ENCODE measurements at regions not wholly inside any gene's neighbourhood (a gene's known extent, or its start where the extent isn't known, plus 50 kb on each side); places are given as distances from the start of the nearest gene placed in this dataset.
"Not testable (repeated sequence)": the region's sequence is repeated elsewhere in the genome, so short reads cannot be mapped to it uniquely, and the experiment has no call there.

DNA sequence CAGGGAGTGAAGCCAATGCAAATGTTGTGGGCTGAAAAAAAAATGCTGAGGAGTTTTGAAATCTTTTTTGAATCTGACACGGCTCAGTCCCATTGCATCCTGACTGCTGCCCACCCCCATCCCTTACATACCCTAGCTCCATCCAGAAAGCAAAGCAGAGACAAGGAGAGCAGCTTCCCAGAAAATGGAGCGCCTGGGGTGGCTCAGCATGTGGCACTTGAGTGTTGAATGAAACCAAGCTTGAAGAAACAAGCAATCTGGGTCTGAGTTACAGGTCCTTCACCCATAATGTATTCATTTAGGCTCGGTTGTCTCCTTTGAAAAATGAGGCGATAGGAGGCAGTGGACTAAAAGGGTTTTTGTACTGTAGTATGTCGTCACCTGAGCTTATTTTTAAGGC, 244.2 kb upstream of the ACVR2A start:
- DNase-seq: no peak

DNA sequence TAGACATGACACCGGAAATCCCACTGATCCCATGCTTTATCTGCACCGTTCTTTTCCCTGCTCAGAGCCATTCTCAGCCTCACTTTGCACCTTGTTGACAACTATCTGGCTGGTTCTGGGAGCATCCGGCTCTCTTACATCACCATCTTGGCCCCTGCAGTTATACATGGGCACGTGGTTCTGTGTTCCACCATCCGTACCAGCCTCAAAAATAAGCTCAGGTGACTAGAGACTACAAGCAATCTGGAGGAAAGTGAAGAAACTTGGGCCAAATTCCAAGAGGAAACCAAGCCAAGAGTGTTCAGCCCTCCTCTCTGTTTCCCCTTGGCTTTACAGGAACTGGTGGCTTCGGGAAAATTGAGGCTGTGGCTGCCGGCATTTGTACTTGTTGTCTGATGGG, 244.6 kb upstream of the ACVR2A start:
- DNase-seq: no peak

DNA sequence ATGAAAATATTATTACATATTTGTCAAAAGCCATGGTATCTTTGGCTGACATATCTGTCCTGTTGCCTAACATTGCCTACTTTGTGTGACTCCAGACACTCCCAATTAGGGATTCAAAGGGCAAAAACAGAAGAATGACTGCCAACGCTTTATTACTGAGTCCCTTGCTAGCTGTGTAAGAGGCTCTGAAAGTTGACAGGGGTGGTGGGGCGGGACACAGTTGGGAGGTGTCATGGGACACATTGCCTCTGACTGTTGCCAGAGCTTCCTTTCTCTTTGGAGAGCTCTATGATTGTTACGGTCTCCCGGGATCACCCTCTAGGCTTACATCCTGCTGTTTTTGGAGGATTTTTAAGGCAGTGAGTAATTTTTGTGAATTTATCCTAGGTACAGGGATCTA, 249.6 kb upstream of the ACVR2A start:
- DNase-seq: no peak

- DNase-seq: no peak
These were observed 250.8 kb upstream of the ACVR2A start for GRCh38 chr2:147594038-147594437.

DNA sequence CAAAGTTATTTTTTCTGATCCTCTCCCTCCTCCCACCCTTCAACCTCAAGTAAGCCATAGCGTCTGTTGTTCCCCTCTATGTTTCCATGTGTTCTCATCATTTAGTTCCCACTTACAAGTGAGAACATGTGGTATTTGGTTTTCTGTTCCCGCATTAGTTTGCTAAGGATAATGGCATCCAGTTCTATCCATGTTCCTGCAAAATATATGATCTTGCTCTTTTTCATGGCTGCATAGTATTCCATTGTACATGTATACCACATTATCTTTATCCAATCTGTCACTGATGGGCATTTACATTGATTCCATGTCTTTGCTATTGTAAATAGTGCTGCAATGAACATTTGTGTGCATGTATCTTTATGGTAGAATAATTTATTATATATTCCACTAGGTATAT, 252.0 kb upstream of the ACVR2A start:
- DNase-seq: not testable (repeated sequence)

DNA sequence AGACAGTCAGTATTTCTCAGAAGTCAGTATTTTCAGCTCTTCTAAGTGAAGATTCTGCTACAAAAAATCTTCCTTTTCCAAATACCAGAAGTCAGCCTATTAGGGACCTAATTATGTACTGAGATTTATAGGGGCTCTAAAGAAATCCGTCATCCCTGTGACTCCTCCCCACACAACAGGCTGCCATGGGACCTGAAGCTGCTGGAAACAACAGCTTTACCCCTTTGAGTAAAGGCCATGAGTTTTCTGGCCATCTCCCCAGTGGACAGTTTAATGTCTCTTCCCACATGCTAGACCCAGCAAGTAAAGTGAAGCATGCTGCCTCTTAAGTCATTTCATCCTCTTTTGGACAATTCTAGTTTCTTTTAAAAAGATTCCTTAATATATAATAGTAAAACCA, 255.7 kb upstream of the ACVR2A start:
- DNase-seq: no peak

DNA sequence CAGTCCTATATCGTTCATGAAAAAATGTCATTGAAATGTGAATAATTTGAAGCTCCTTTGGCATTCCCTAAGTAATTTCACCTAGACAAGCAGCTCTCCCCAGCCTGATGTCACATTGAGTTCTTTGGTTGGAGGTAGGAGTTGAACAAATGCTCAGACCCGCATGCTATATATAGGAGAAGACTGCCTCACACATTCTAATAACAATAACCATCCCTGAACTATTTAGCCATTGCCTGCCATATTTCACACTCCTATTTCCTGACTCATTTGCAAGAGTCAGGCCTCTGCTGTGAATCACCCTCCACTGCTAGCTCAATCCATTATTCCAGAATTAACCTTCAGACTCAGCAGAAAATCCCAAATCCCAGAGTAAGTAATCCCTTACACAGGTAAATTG, 256.6 kb upstream of the ACVR2A start:
- DNase-seq: peak; percentile 83

DNA sequence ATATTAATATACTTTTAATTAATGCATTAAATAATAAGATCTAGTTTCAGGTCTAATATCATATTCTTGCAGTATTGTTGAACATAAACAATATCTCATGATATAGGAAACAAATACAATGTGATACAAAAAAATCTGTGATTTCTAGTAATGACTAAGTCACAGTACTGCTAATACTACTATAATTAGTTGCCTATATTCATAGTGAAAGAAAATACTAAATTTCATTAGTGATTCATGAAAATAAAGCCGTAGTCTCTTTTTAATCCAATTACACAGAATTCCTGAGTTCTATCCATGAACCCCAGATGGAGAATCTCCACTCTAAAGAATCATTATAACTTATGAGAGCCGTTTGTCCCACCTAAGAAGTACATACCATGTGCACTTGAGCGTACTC, 266.3 kb upstream of the ACVR2A start:
- DNase-seq: no peak

- no peak for DNase-seq
These were observed 266.8 kb upstream of the ACVR2A start for GRCh38 chr2:147577998-147578380.

DNA sequence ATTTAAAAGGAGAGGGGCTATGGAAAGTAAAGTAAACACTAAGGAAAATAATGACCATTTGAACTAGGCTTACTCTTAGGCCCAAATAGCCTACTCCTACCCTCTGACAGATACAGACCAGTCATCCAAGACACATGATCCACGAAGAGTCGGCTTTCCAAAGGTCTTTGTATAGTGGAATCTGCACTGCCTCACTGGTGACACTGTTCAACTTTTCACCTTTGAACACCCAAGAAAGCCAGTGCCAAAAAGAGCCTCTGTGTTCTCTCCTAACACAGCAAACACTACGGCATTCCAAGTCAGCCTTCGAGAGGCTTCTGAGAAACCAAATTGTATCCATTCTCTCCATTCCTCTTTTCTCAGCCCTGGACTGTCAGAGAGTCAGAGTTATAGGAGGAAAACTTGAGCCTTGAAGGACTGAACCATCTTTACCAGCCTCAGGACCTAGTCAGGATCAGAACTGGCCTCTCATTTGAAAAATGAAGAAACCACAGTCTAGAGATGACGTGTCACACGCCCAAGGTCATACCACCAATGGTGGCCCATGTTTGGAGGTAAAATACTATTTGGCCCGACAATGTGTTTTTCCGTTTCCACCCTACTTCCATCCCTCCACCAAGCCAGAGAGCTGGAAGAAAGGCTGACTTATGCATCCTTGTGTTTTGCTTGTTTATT, 267.4 kb upstream of the ACVR2A start:
- DNase-seq: no peak

GRCh38 chr2:147575106-147575505, 269.7 kb upstream of the ACVR2A start:
- no peak for DNase-seq

DNA sequence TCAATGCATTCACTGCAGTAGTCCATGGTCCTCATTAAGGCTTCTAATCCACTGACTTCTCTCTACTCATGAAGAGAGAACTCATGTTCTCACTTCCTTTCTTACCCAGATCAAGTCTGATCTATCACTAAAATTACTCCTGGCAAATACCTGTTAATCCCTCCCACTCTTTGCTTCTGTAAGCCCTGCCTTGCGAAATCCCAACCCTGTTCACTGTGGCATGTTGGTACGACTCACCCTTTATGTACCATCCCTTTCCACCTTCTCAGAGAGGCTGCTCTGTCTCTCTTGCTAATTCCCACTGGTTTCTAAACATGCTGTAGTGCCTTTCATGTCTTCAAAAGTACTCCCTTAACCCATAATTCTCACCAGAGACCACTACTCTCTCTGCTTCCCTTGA, 272.2 kb upstream of the ACVR2A start:
- no peak for DNase-seq

DNA sequence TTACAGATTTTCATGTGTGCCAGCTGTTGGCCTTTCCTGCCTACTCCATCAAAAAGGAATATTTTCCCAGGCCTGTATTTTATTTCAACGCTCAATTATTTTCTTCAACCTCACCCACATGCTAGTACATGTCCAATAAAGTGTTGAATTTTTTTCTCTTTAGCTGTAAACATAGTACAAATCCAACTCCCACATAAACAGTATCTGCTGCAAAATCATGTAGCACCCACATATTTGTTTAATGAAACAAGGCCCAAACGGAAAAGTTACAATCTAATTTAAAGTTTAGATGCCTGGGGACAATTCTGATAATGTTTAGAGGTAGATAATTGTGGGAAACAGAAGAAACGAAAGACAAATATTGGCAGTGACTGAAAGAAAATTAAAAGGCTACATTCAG, 275.4 kb upstream of the ACVR2A start:
- no peak for DNase-seq

DNA sequence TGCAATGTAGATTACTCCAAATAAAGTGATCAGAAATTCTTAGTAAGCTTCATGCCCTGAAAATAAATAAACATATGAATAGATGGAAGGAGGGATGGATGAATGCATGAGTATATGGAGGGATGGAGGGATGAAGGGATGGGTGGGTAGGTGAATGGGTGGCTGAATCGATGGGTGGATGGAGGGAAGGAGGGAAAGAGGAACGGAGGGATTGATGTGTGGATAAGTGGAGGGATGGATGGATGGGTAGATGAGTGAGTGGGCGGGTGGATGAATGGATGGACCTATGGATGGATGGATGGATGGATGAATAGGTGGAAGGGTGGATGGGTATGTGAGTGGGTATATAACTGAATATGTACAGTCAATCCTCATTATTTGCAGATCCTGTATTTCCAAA, 276.7 kb upstream of the ACVR2A start:
- DNase-seq: no peak

DNA sequence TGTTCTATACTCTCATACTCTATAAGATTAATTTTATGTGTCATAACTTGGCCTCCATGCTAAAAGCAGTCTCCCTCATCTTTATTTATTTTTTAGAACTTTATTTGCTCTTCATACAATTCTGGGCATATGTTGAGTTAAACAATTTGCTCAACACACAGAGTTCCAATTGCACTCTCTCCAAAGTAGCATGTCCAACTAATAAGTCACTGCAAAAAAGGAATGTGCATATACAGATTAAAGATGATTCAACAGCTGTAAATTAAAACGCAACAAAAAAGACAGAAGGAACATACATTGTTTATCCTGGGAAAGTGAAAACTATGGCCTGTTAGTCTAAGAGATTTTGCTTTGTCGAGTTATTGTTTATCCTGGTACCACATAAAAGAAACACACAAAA, 277.7 kb upstream of the ACVR2A start:
- peak; percentile 63 for DNase-seq

GRCh38 chr2:147560810-147561535, 283.9 kb upstream of the ACVR2A start:
- DNase-seq: no peak

DNA sequence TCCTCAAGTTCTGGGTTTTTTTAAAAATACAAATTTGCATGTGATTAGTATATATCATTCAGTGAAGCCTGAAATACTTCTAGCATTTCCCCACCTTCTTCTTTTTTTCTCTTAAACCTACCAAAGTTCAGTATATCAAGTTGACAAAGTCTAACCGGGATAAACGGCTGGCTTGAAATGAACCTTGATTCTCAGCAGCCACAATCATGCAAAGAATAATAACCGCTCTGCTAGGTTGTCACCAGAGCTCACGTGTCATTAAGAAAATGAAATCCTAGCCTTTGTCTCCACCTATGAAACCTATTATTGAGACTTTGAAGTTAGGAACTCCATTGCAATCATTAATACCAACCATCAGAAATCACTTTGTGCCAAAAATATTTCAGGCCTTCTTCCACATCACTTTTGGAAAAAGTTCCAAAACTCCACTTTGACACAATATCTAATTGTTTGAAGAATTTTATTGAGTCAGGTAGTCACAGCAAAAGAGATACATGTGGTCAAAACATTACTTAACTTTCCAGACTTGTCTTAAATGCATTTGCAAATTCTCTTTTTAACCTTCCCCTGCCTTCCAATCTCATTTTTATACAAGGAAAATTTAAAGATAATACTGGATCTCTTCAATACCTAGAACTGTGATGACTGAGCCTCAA, 285.6 kb upstream of the ACVR2A start:
- no peak for DNase-seq

- no peak for DNase-seq
These were observed 286.2 kb upstream of the ACVR2A start for GRCh38 chr2:147558620-147559019.

GRCh38 chr2:147554521-147555107, 290.2 kb upstream of the ACVR2A start:
- no peak for DNase-seq

- no peak for DNase-seq
These were observed 291.0 kb upstream of the ACVR2A start for GRCh38 chr2:147553775-147554271.

DNA sequence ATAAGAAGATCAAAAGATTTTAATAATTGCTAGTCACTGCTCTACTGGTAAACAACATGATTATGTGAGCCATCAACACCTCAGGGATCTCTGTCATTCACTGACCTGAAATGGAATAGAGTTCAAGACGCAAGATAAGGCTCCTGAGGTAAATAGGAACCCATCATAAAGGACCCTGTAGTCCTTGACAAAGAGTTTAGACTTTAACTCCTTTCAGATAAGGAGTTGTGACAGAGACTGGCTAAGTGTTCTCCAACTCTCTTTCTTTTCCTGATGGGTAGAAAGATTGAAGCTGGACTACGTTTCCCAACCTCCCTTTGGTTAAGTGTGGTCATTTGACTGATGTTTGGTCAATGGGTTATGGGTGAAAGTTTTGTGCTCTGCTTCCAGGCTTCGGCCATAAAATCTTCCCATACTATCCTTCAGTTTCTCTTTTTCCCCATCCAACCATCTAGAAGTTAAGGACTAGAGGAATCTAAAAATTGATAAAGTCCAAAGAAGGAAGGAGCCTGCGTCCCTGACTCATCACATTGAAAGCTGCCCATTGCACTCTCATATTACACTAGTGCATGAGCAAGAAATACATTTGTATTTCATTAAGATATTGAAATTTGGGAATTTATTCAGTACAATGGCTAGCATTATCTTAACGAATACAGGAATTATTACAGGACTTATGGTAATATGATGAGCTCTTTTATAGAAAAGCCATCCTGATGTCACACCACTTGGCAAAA, 293.7 kb upstream of the ACVR2A start:
- peak; percentile 33 for DNase-seq

GRCh38 chr2:147549054-147549453, 295.8 kb upstream of the ACVR2A start:
- peak; percentile 52 for DNase-seq

DNA sequence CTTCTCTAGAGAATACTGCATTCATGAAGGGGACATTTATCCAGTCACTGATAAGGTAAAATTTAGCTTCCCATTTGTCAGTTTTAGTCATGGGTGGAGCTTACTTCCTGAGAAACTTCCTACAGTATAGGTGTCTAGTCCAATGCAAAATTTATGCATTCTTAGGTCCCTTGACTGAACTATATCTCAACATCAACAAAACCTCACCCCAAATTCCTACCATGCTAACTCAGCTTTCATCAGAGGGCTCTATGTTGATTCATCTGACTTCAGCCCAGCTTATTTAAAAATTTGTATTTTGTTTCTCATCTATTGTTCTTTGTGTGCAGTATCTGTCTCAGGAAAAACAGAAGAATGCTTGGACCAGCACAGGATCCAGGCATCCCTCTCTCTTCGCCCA, 296.4 kb upstream of the ACVR2A start:
- DNase-seq: peak; percentile 36

Data from fibroblast of skin of right biceps (primary cell).